SJSA1 (cell line): ENCODE measurements at regions not wholly inside any gene's neighbourhood (a gene's known extent, or its start where the extent isn't known, plus 50 kb on each side); places are given as distances from the start of the nearest gene placed in this dataset.

Experiments used
- DNase-seq, 2 experiments: peaks; one replicate each; pipeline ENCODE4 v3.0.0-alpha.2; 2015 to 2020; ENCODE audit warnings: low spot score in 2 of 2, low read depth in 1 of 2
- H3K27ac ChIP-seq: fragments of 250-450 bp; sonication (Bioruptor Pico); 2 replicates; pipeline ENCODE4 v1.5.1; 2020; ENCODE audit warnings: mild to moderate bottlenecking, moderate library complexity
- H3K27me3 ChIP-seq: fragments of 250-450 bp; sonication (Bioruptor Pico); replicated peaks from 2 replicates; pipeline ENCODE4 v1.5.1; 2020; ENCODE audit warnings: mild to moderate bottlenecking, moderate library complexity
- H3K36me3 ChIP-seq: fragments of 250-450 bp; sonication (Bioruptor Pico); 2 replicates; pipeline ENCODE4 v1.5.1; 2020; ENCODE audit warnings: mild to moderate bottlenecking
- H3K4me1 ChIP-seq: fragments of 250-450 bp; sonication (Bioruptor Pico); replicated peaks from 2 replicates; pipeline ENCODE4 v1.6.1; 2021; ENCODE audit warnings: mild to moderate bottlenecking
- H3K4me3 ChIP-seq: fragments of 250-450 bp; sonication (Bioruptor Pico); 2 replicates; pipeline ENCODE4 v1.5.1; 2020; ENCODE audit warnings: mild to moderate bottlenecking
- H3K9me3 ChIP-seq: fragments of 250-450 bp; sonication (Bioruptor Pico); replicated peaks from 2 replicates; pipeline ENCODE4 v1.5.1; 2020; ENCODE audit warnings: mild to moderate bottlenecking

- Histone ChIP-seq H3K27ac (no peak overlapping the region), H3K36me3 (no peaks in the 10 kb centered on the region), H3K4me3 (no peak overlapping the region), H3K4me1 (no peaks in the 10 kb centered on the region), H3K27me3 (no peaks in the 10 kb centered on the region), H3K9me3 (no peaks in the 10 kb centered on the region; the same call in 1 of the 2 replicates)
- DNase-seq, result no peak
Measured at GRCh38 chr17:71247441-71248015, 873.3 kb upstream of the SOX9 start.

GRCh38 chr17:71251276-71251675 is 869.5 kb upstream of the SOX9 start:
- Histone ChIP-seq H3K27ac (no peak overlapping the region), H3K36me3 (no peaks in the 10 kb centered on the region), H3K4me3 (no peak overlapping the region), H3K9me3 (peaks cover 2% of the 10 kb centered on the region; the same call in 1 of the 2 replicates), H3K4me1 (no peaks in the 10 kb centered on the region), H3K27me3 (no peaks in the 10 kb centered on the region)
- DNase-seq, result no peak

- no peak overlapping the region for H3K27ac ChIP-seq
- H3K27me3 ChIP-seq, result no peaks in the 10 kb centered on the region
- DNase-seq, result no peak
- no peak overlapping the region for H3K4me3 ChIP-seq
- peaks cover 2% of the 10 kb centered on the region; the same call in 1 of the 2 replicates for H3K9me3 ChIP-seq
- H3K36me3 ChIP-seq, result no peaks in the 10 kb centered on the region
- H3K4me1 ChIP-seq, result no peaks in the 10 kb centered on the region
Measured at GRCh38 chr17:71251951-71252350, 868.9 kb upstream of the SOX9 start.

GRCh38 chr17:71252436-71252835 is 868.4 kb upstream of the SOX9 start:
- Histone ChIP-seq H3K27ac (no peak overlapping the region), H3K36me3 (no peaks in the 10 kb centered on the region), H3K4me3 (no peak overlapping the region), H3K27me3 (no peaks in the 10 kb centered on the region), H3K4me1 (no peaks in the 10 kb centered on the region), H3K9me3 (peaks cover 2% of the 10 kb centered on the region; the same call in 1 of the 2 replicates)
- no peak for DNase-seq

GRCh38 chr17:71257096-71257495 is 863.7 kb upstream of the SOX9 start:
- H3K27ac ChIP-seq, result no peak overlapping the region
- H3K36me3 ChIP-seq, result no peaks in the 10 kb centered on the region
- no peak overlapping the region for H3K4me3 ChIP-seq
- no peaks in the 10 kb centered on the region for H3K4me1 ChIP-seq
- DNase-seq, result no peak
- peaks cover 2% of the 10 kb centered on the region; the same call in 1 of the 2 replicates for H3K9me3 ChIP-seq
- H3K27me3 ChIP-seq, result no peaks in the 10 kb centered on the region

- no peak for DNase-seq
- H3K9me3 ChIP-seq, result peaks cover 3% of the 10 kb centered on the region; the same call in 1 of the 2 replicates
- no peaks in the 10 kb centered on the region for H3K27me3 ChIP-seq
- no peak overlapping the region for H3K27ac ChIP-seq
- H3K36me3 ChIP-seq, result no peaks in the 10 kb centered on the region
- H3K4me3 ChIP-seq, result no peak overlapping the region
- H3K4me1 ChIP-seq, result no peaks in the 10 kb centered on the region
Measured at GRCh38 chr17:71260366-71260940, 860.4 kb upstream of the SOX9 start.

- Histone ChIP-seq H3K9me3 (peaks cover 7% of the 10 kb centered on the region; the same call in 1 of the 2 replicates), H3K27me3 (no peaks in the 10 kb centered on the region), H3K27ac (no peak overlapping the region), H3K36me3 (no peaks in the 10 kb centered on the region), H3K4me1 (no peaks in the 10 kb centered on the region), H3K4me3 (no peak overlapping the region)
- DNase-seq, result no peak
Measured at GRCh38 chr17:71262586-71262985, 858.2 kb upstream of the SOX9 start.

- H3K4me3 ChIP-seq, result no peak overlapping the region
- peaks cover 17% of the 10 kb centered on the region; the same call in 1 of the 2 replicates for H3K9me3 ChIP-seq
- no peaks in the 10 kb centered on the region for H3K4me1 ChIP-seq
- DNase-seq, result no peak
- no peaks in the 10 kb centered on the region for H3K27me3 ChIP-seq
- H3K36me3 ChIP-seq, result no peaks in the 10 kb centered on the region
- no peak overlapping the region for H3K27ac ChIP-seq
Measured at GRCh38 chr17:71267668-71268067, 853.2 kb upstream of the SOX9 start.

- H3K27ac ChIP-seq, result no peak overlapping the region
- DNase-seq, result no peak
- H3K36me3 ChIP-seq, result no peaks in the 10 kb centered on the region
- no peak overlapping the region for H3K4me3 ChIP-seq
- H3K4me1 ChIP-seq, result no peaks in the 10 kb centered on the region
- H3K27me3 ChIP-seq, result no peaks in the 10 kb centered on the region
- H3K9me3 ChIP-seq, result peaks cover 17% of the 10 kb centered on the region; the same call in 1 of the 2 replicates
Measured at GRCh38 chr17:71269201-71269600, 851.6 kb upstream of the SOX9 start.

- no peak for DNase-seq
- H3K27me3 ChIP-seq, result no peaks in the 10 kb centered on the region
- no peaks in the 10 kb centered on the region for H3K36me3 ChIP-seq
- no peaks in the 10 kb centered on the region for H3K4me1 ChIP-seq
- H3K4me3 ChIP-seq, result no peak overlapping the region
- no peak overlapping the region for H3K27ac ChIP-seq
- peaks cover 8% of the 10 kb centered on the region; the same call in 1 of the 2 replicates for H3K9me3 ChIP-seq
Measured at GRCh38 chr17:71273441-71273840, 847.4 kb upstream of the SOX9 start.

GRCh38 chr17:71276079-71276478 is 844.7 kb upstream of the SOX9 start:
- no peak for DNase-seq
- H3K36me3 ChIP-seq, result no peaks in the 10 kb centered on the region
- no peak overlapping the region for H3K27ac ChIP-seq
- H3K4me1 ChIP-seq, result no peaks in the 10 kb centered on the region
- H3K27me3 ChIP-seq, result no peaks in the 10 kb centered on the region
- no peak overlapping the region for H3K4me3 ChIP-seq
- H3K9me3 ChIP-seq, result no peaks in the 10 kb centered on the region; the same call in 1 of the 2 replicates

GRCh38 chr17:71283486-71283885 is 837.3 kb upstream of the SOX9 start:
- Histone ChIP-seq H3K4me3 (no peak overlapping the region), H3K36me3 (no peaks in the 10 kb centered on the region), H3K9me3 (no peaks in the 10 kb centered on the region), H3K4me1 (no peaks in the 10 kb centered on the region), H3K27ac (no peak overlapping the region), H3K27me3 (no peaks in the 10 kb centered on the region)
- DNase-seq, result no peak

- no peaks in the 10 kb centered on the region for H3K36me3 ChIP-seq
- H3K27ac ChIP-seq, result no peak overlapping the region
- H3K9me3 ChIP-seq, result no peaks in the 10 kb centered on the region; the same call in 1 of the 2 replicates
- no peak overlapping the region for H3K4me3 ChIP-seq
- H3K27me3 ChIP-seq, result no peaks in the 10 kb centered on the region
- no peaks in the 10 kb centered on the region for H3K4me1 ChIP-seq
- no peak for DNase-seq
Measured at GRCh38 chr17:71284032-71284755, 836.6 kb upstream of the SOX9 start.

- Histone ChIP-seq H3K27ac (no peak overlapping the region), H3K4me3 (no peak overlapping the region), H3K4me1 (no peaks in the 10 kb centered on the region), H3K27me3 (no peaks in the 10 kb centered on the region), H3K36me3 (no peaks in the 10 kb centered on the region), H3K9me3 (no peaks in the 10 kb centered on the region; the same call in 1 of the 2 replicates)
- no peak for DNase-seq
Measured at GRCh38 chr17:71286625-71287024, 834.2 kb upstream of the SOX9 start.
